ENCODE measurements at regions not wholly inside any gene's neighbourhood (a gene's known extent, or its start where the extent isn't known, plus 50 kb on each side); places are given as distances from the start of the nearest gene placed in this dataset.

GRCh38 chr15:81905889-81906288 lies 139.9 kb downstream of the MEX3B start:
- H3K36me3 Mint-ChIP-seq (ENCODE audit: low read depth), result peaks cover 3% of the 10 kb centered on the region

GRCh38 chr15:81901319-81901718 lies 144.5 kb downstream of the MEX3B start:
- H3K27ac Mint-ChIP-seq (ENCODE audit: unreplicated experiment), result no peak overlapping the region
- no peaks in the 10 kb centered on the region for H3K9me3 Mint-ChIP-seq (ENCODE audit: low read depth)
- H3K4me3 Mint-ChIP-seq (ENCODE audit: unreplicated experiment), result no peak overlapping the region
- TF ChIP-seq CTCF (IDR thresholded peaks at IDR 0.05), result no peak
- no peak for DNase-seq (ENCODE audit: low spot score)
- H3K27me3 Mint-ChIP-seq (ENCODE audit: low read depth), result no peaks in the 10 kb centered on the region
- H3K4me1 Mint-ChIP-seq (ENCODE audit: low read depth), result peaks cover 24% of the 10 kb centered on the region
- peaks cover 1% of the 10 kb centered on the region for H3K36me3 Mint-ChIP-seq (ENCODE audit: low read depth)

More at GRCh38 chr15:81905889-81906288, 139.9 kb downstream of the MEX3B start:
- no peak for TF ChIP-seq CTCF (IDR thresholded peaks at IDR 0.05)
- Mint-ChIP-seq H3K27me3 (ENCODE audit: low read depth) (no peaks in the 10 kb centered on the region), H3K27ac (ENCODE audit: unreplicated experiment) (no peak overlapping the region), H3K4me3 (ENCODE audit: unreplicated experiment) (no peak overlapping the region), H3K9me3 (ENCODE audit: low read depth) (no peaks in the 10 kb centered on the region), H3K4me1 (ENCODE audit: low read depth) (peaks cover 3% of the 10 kb centered on the region)
- no peak for DNase-seq (ENCODE audit: low spot score)

- H3K4me3 Mint-ChIP-seq (ENCODE audit: unreplicated experiment), result no peak overlapping the region
- no peaks in the 10 kb centered on the region for H3K27me3 Mint-ChIP-seq (ENCODE audit: low read depth)
- peaks cover 34% of the 10 kb centered on the region for H3K4me1 Mint-ChIP-seq (ENCODE audit: low read depth)
- no peaks in the 10 kb centered on the region for H3K9me3 Mint-ChIP-seq (ENCODE audit: low read depth)
- TF ChIP-seq CTCF (IDR thresholded peaks at IDR 0.05), result no peak
- no peak for DNase-seq (ENCODE audit: low spot score)
- no peak overlapping the region for H3K27ac Mint-ChIP-seq (ENCODE audit: unreplicated experiment)
- peaks cover 1% of the 10 kb centered on the region for H3K36me3 Mint-ChIP-seq (ENCODE audit: low read depth)
Observed at GRCh38 chr15:81899730-81900129, 146.1 kb downstream of the MEX3B start.

- Mint-ChIP-seq H3K36me3 (ENCODE audit: low read depth) (peaks cover 1% of the 10 kb centered on the region), H3K27me3 (ENCODE audit: low read depth) (no peaks in the 10 kb centered on the region), H3K4me1 (ENCODE audit: low read depth) (peaks cover 34% of the 10 kb centered on the region), H3K4me3 (ENCODE audit: unreplicated experiment) (no peak overlapping the region), H3K27ac (ENCODE audit: unreplicated experiment) (no peak overlapping the region), H3K9me3 (ENCODE audit: low read depth) (no peaks in the 10 kb centered on the region)
- DNase-seq (ENCODE audit: low spot score), result no peak
- TF ChIP-seq CTCF (IDR thresholded peaks at IDR 0.05), result no peak
Observed at GRCh38 chr15:81899024-81899423, 146.8 kb downstream of the MEX3B start.

GRCh38 chr15:81897057-81897677 lies 148.7 kb downstream of the MEX3B start:
- H3K27me3 Mint-ChIP-seq (ENCODE audit: low read depth), result no peaks in the 10 kb centered on the region
- H3K36me3 Mint-ChIP-seq (ENCODE audit: low read depth), result peaks cover 1% of the 10 kb centered on the region
- peaks cover 41% of the 10 kb centered on the region for H3K4me1 Mint-ChIP-seq (ENCODE audit: low read depth)
- DNase-seq (ENCODE audit: low spot score), result no peak
- H3K27ac Mint-ChIP-seq (ENCODE audit: unreplicated experiment), result peak overlapping the region; percentile 55
- TF ChIP-seq CTCF (IDR thresholded peaks at IDR 0.05), result no peak
- H3K9me3 Mint-ChIP-seq (ENCODE audit: low read depth), result no peaks in the 10 kb centered on the region
- no peak overlapping the region for H3K4me3 Mint-ChIP-seq (ENCODE audit: unreplicated experiment)

All from chondrocyte (in vitro differentiated cells).